PC-3 (cell line): ENCODE measurements at regions not wholly inside any gene's neighbourhood (a gene's known extent, or its start where the extent isn't known, plus 50 kb on each side); places are given as distances from the start of the nearest gene placed in this dataset.
"Not testable (repeated sequence)": the region's sequence is repeated elsewhere in the genome, so short reads cannot be mapped to it uniquely, and the experiment has no call there.

Source experiments
- ATAC-seq: fragments of 200-7000 bp; cut with Tn5 transposase; 2 replicates; pipeline ENCODE4 v1.9.1; 2020; ENCODE audit warnings: mild to moderate bottlenecking, moderate library complexity
- BruUV-seq: library from RNA; stranded (reverse); fragments of 400-500 nt; replicated peaks from 2 replicates; lab custom pipeline; 2021; lab: Mats Ljungman, UMichigan
- CTCF ChIA-PET: fragments of 300-600 bp; sonication (Branson Sonifier 250); formaldehyde crosslinking; loops from one replicate; lab custom pipeline; 2022; ENCODE audit warnings: antibody characterized with exemption; lab: Charles Lee
- POLR2A ChIA-PET: fragments of 300-600 bp; sonication (Branson Sonifier 250); formaldehyde crosslinking; loops from one replicate; lab custom pipeline; 2022; ENCODE audit warnings: antibody characterized with exemption; ENCODE audit not compliant: unreplicated experiment; lab: Charles Lee
- DNase-seq: peaks from one replicate; pipeline ENCODE4 v3.0.0-alpha.2; 2015
- H2AFZ ChIP-seq: fragments of 300-600 bp; sonication (generic); 2 replicates; pipeline ENCODE4 v1.6.0; 2016; ENCODE audit warnings: antibody characterized with exemption, low read length
- H3F3A ChIP-seq: fragments of 300-600 bp; sonication (generic); one replicate; pipeline ENCODE4 v1.6.0; 2017; ENCODE audit warnings: antibody characterized with exemption, low read length, control low read depth, mild to moderate bottlenecking; ENCODE audit not compliant: unreplicated experiment
- H3K27ac ChIP-seq: fragments of 300-600 bp; sonication (generic); 2 replicates; pipeline ENCODE4 v1.5.1; 2016; ENCODE audit warnings: mild to moderate bottlenecking, low read length
- H3K27me3 ChIP-seq: fragments of 300-600 bp; sonication (generic); 2 replicates; pipeline ENCODE4 v1.6.1; 2016; ENCODE audit warnings: low read length, mixed read lengths
- H3K36me3 ChIP-seq: fragments of 300-600 bp; sonication (generic); 2 replicates; pipeline ENCODE4 v1.6.1; 2016; ENCODE audit warnings: low read depth, mixed run types, low read length, mixed read lengths
- H3K4me1 ChIP-seq: fragments of 300-600 bp; sonication (generic); 2 replicates; pipeline ENCODE4 v1.5.1; 2016; ENCODE audit warnings: low read length; ENCODE audit not compliant: insufficient read depth
- H3K4me2 ChIP-seq: fragments of 300-600 bp; sonication (generic); 2 replicates; pipeline ENCODE4 v1.6.0; 2016; ENCODE audit warnings: low read length
- H3K4me3 ChIP-seq: fragments of 300-600 bp; sonication (generic); 2 replicates; pipeline ENCODE4 v1.5.1; 2016; ENCODE audit warnings: mild to moderate bottlenecking, low read length, mixed read lengths
- H3K79me2 ChIP-seq: fragments of 300-600 bp; sonication (generic); 2 replicates; pipeline ENCODE4 v1.6.1; 2017; ENCODE audit warnings: low read length, mixed read lengths
- H3K9ac ChIP-seq: fragments of 300-600 bp; sonication (generic); 2 replicates; pipeline ENCODE4 v1.6.0; 2016; ENCODE audit warnings: mild to moderate bottlenecking, low read length
- H3K9me2 ChIP-seq: fragments of 300-600 bp; sonication (generic); replicated peaks from 2 replicates; pipeline ENCODE4 v1.6.1; 2016; ENCODE audit warnings: mixed run types, low read length, mixed read lengths
- H3K9me3 ChIP-seq: fragments of 300-600 bp; sonication (generic); 2 replicates; pipeline ENCODE4 v1.6.1; 2016; ENCODE audit warnings: low read length, mixed read lengths
- H4K20me1 ChIP-seq: fragments of 300-600 bp; sonication (generic); 2 replicates; pipeline ENCODE4 v1.6.1; 2016; ENCODE audit warnings: low read length, mixed read lengths
- CTCF ChIP-seq: fragments of 300-600 bp; sonication (generic); conservative IDR thresholded peaks from 2 replicates; pipeline ENCODE4 v1.5.1; 2017; ENCODE audit warnings: antibody characterized with exemption, low read depth, mild to moderate bottlenecking, low read length
- EZH2 ChIP-seq: fragments of 300-600 bp; sonication (generic); IDR thresholded peaks from one replicate; pipeline ENCODE4 v1.6.1; 2017; ENCODE audit warnings: antibody characterized with exemption, mild to moderate bottlenecking, low read length; ENCODE audit not compliant: unreplicated experiment
- EZH2phosphoT487 ChIP-seq: fragments of 300-600 bp; sonication (generic); IDR thresholded peaks from 2 replicates; pipeline ENCODE4 v1.6.1; 2018; ENCODE audit warnings: mild to moderate bottlenecking, antibody characterized with exemption, low read length, borderline replicate concordance
- intact Hi-C: fragments of 100-400 bp; cut with micrococcal nuclease; formaldehyde crosslinking; loops from 2 replicates; pipeline ENCODE4 v1.9.0; 2023

GRCh38 chr11:41714101-41714500 lies 254.6 kb upstream of the LRRC4C start:
- POLR2A ChIA-PET, result no interaction called here
- no peaks in the 10 kb centered on the region for H3F3A ChIP-seq
- no peak for DNase-seq
- no TSS peak for BruUV-seq
- CTCF ChIA-PET, result no interaction called here
- no peaks in the 10 kb centered on the region for H4K20me1 ChIP-seq
- H3K9ac ChIP-seq, result no peak overlapping the region
- no peaks in the 10 kb centered on the region for H3K9me3 ChIP-seq
- no peaks in the 10 kb centered on the region for H3K36me3 ChIP-seq
- H3K4me2 ChIP-seq, result no peak overlapping the region
- H3K27me3 ChIP-seq, result no peaks in the 10 kb centered on the region
- ATAC-seq, result no peak
- no peaks in the 10 kb centered on the region for H3K9me2 ChIP-seq
- no peak overlapping the region for H2AFZ ChIP-seq
- intact Hi-C loops, result no loop called here
- H3K4me1 ChIP-seq, result no peaks in the 10 kb centered on the region
- no peaks in the 10 kb centered on the region for H3K79me2 ChIP-seq
- H3K27ac ChIP-seq, result no peak overlapping the region
- TF ChIP-seq CTCF, result no peak
- no peak for TF ChIP-seq EZH2phosphoT487
- TF ChIP-seq EZH2, result no peak
- H3K4me3 ChIP-seq, result no peak overlapping the region

DNA sequence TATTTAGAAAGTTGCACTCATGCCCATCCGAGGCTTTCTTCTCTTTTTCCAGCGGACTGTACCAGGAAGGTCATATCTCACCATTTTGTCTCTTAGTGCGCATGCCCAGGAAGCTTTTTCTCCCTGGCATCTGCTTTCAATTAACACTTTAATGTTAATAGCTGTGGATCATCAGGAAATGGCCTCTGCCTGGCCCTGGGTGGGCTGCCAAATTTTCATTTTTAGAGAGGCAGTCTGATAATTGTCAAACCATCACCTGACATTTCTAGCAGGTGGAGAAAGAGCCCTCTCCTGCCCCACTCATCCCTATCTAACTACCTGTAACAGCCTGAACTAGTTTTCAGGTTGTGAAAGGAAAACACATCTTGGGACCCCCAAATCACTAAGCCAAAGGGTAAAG lies 257.4 kb upstream of the LRRC4C start:
- CTCF ChIA-PET, result no interaction called here

GRCh38 chr11:41720761-41721160 lies 261.3 kb upstream of the LRRC4C start:
- H4K20me1 ChIP-seq, result no peaks in the 10 kb centered on the region
- H3F3A ChIP-seq, result no peaks in the 10 kb centered on the region
- ATAC-seq, result no peak
- TF ChIP-seq EZH2phosphoT487 (no peak), EZH2 (no peak), CTCF (no peak)
- POLR2A ChIA-PET, result no interaction called here
- no peak overlapping the region for H3K4me2 ChIP-seq
- H3K4me3 ChIP-seq, result no peak overlapping the region
- H3K36me3 ChIP-seq, result no peaks in the 10 kb centered on the region
- H3K4me1 ChIP-seq, result no peaks in the 10 kb centered on the region
- no peaks in the 10 kb centered on the region for H3K9me3 ChIP-seq
- no peaks in the 10 kb centered on the region for H3K9me2 ChIP-seq
- DNase-seq, result no peak
- no peaks in the 10 kb centered on the region for H3K79me2 ChIP-seq
- CTCF ChIA-PET, result no interaction called here
- no peak overlapping the region for H2AFZ ChIP-seq
- no peaks in the 10 kb centered on the region for H3K27me3 ChIP-seq
- intact Hi-C loops, result no loop called here
- H3K9ac ChIP-seq, result no peak overlapping the region
- no peak overlapping the region for H3K27ac ChIP-seq
- BruUV-seq, result no TSS peak

More for the DNA sequence above, 257.4 kb upstream of the LRRC4C start:
- POLR2A ChIA-PET, result no interaction called here
- no peak for ATAC-seq
- Histone ChIP-seq H3K9ac (no peak overlapping the region), H4K20me1 (no peaks in the 10 kb centered on the region), H3K9me3 (no peaks in the 10 kb centered on the region), H3K4me1 (no peaks in the 10 kb centered on the region), H3K36me3 (no peaks in the 10 kb centered on the region), H3K27ac (no peak overlapping the region), H3K27me3 (no peaks in the 10 kb centered on the region), H3K9me2 (no peaks in the 10 kb centered on the region), H3F3A (no peaks in the 10 kb centered on the region), H3K79me2 (no peaks in the 10 kb centered on the region), H2AFZ (no peak overlapping the region), H3K4me3 (no peak overlapping the region), H3K4me2 (no peak overlapping the region)
- no TSS peak for BruUV-seq
- DNase-seq, result no peak
- TF ChIP-seq CTCF (no peak), EZH2 (no peak), EZH2phosphoT487 (no peak)
- intact Hi-C loops, result no loop called here

DNA sequence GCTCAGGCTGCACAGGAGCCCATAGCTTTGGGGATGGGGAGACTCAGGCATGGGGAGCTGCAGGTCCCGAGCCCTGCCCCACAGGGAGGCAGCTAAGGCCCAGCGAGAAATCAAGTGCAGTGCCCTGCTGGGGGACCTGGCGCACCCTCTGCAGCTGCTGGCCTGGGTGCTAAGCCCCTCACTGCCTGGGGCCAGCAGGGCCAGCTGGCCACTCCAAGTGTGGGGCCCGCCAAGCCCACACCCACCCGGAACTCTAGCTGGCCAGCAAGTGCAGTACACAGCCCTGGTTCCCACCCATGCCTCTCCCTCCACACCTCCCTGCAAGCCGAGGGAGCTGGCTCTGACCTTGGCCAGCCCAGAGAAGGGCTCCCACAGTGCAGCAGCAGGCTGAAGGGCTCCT lies 268.7 kb upstream of the LRRC4C start:
- intact Hi-C loops, H3K4me3 ChIP-seq, H3K9me3 ChIP-seq, H3F3A ChIP-seq, H4K20me1 ChIP-seq, H3K9ac ChIP-seq, DNase-seq, BruUV-seq, POLR2A ChIA-PET, H3K9me2 ChIP-seq, CTCF ChIA-PET, H3K79me2 ChIP-seq, H3K4me2 ChIP-seq, ATAC-seq, H3K27ac ChIP-seq, H3K27me3 ChIP-seq, H2AFZ ChIP-seq, H3K36me3 ChIP-seq, H3K4me1 ChIP-seq: not testable (repeated sequence)
